A549 (cell line): ENCODE measurements at regions not wholly inside any gene's neighbourhood (a gene's known extent, or its start where the extent isn't known, plus 50 kb on each side); places are given as distances from the start of the nearest gene placed in this dataset.

Experiments used
- ATAC-seq, 2 experiments: fragments of 200-7000 bp in 1 of 2; fragments of >200 bp in 1 of 2; cut with Nextera tagmentation in 1 of 2; cut with Tn5 transposase in 1 of 2; 3 replicates each; pipeline versions ENCODE4 v1.8.0 to v1.9.1; 2018 to 2020; ENCODE audit warnings: mild to moderate bottlenecking in 1 of 2, moderate library complexity in 1 of 2
- CTCF ChIA-PET: fragments of 300-600 bp; sonication (Branson Sonifier 250); formaldehyde crosslinking; extraction: SDS; loops from one replicate; lab custom pipeline; 2021; ENCODE audit warnings: antibody characterized with exemption, inconsistent platforms; lab: Yijun Ruan, JAX
- POLR2A ChIA-PET: fragments of 350-600 bp; formaldehyde crosslinking; extraction: SDS; loops from one replicate; lab custom pipeline; 2021; ENCODE audit warnings: antibody characterized with exemption, inconsistent platforms; lab: Yijun Ruan, JAX
- DNase-seq, 2 experiments: peaks; one replicate each; pipeline versions ENCODE4 v3.0.0 to v3.0.0-alpha.2; 2011 to 2016; ENCODE audit warnings: low read depth in 1 of 2, low spot score in 1 of 2
- FAIRE-seq: peaks from 2 replicates; lab custom pipeline; 2011; peaks lifted over from hg19 to GRCh38; lab: Jason Lieb, UNC
- H3K27ac ChIP-seq, 2 experiments: fragments of >200 bp; sonication (Bioruptor Twin); formaldehyde crosslinking; 3 replicates each; pipeline ENCODE4 v1.5.1; 2016 to 2017
- H3K4me1 ChIP-seq: fragments of >200 bp; sonication (Bioruptor Twin); formaldehyde crosslinking; 3 replicates; pipeline ENCODE4 v1.6.1; 2016
- H3K4me2 ChIP-seq: fragments of >200 bp; sonication (Bioruptor Twin); formaldehyde crosslinking; 3 replicates; pipeline ENCODE4 v1.6.1; 2016
- H3K4me3 ChIP-seq: fragments of >200 bp; sonication (Bioruptor Twin); formaldehyde crosslinking; 3 replicates; pipeline ENCODE4 v1.5.1; 2016
- H3K9me3 ChIP-seq: fragments of >200 bp; sonication (Bioruptor Twin); formaldehyde crosslinking; 3 replicates; pipeline ENCODE4 v1.6.1; 2016
- ATOH8 ChIP-seq: fragments of 250-450 bp; sonication (Bioruptor Pico); IDR thresholded peaks from 2 replicates; pipeline ENCODE4 v1.5.0; 2020; ENCODE audit warnings: low read depth, mild to moderate bottlenecking, moderate library complexity
- BHLHE40 ChIP-seq: IDR thresholded peaks from 2 replicates; pipeline ENCODE4 v1.6.1; 2012; ENCODE audit warnings: low read depth, low read length, inconsistent platforms
- CBX2 ChIP-seq: fragments of 200-600 bp; sonication (generic); IDR thresholded peaks from 2 replicates; pipeline ENCODE4 v1.6.1; 2016; ENCODE audit warnings: low read depth, mild to moderate bottlenecking, borderline replicate concordance
- CBX8 ChIP-seq: fragments of 200-600 bp; sonication (generic); IDR thresholded peaks from 2 replicates; pipeline ENCODE4 v1.6.1; 2016
- CTCF ChIP-seq: fragments of >200 bp; sonication (Bioruptor Twin); formaldehyde crosslinking; IDR thresholded peaks from 3 replicates; pipeline ENCODE4 v1.5.1; 2016
- EHMT2 ChIP-seq: fragments of 200-600 bp; sonication (generic); IDR thresholded peaks from 2 replicates; pipeline ENCODE4 v1.6.1; 2016; ENCODE audit warnings: antibody characterized with exemption, low read depth, mild to moderate bottlenecking, moderate library complexity
- FOSB ChIP-seq: fragments of 250-450 bp; sonication (Bioruptor Pico); IDR thresholded peaks from 2 replicates; pipeline ENCODE4 v1.5.0; 2020; ENCODE audit warnings: mild to moderate bottlenecking, moderate library complexity
- FOXS1 ChIP-seq: fragments of 250-450 bp; sonication (Bioruptor Pico); IDR thresholded peaks from 2 replicates; pipeline ENCODE4 v1.5.0; 2020; ENCODE audit warnings: mild to moderate bottlenecking, moderate library complexity
- GATA3 ChIP-seq: IDR thresholded peaks from 2 replicates; pipeline ENCODE4 v1.6.1; 2012; ENCODE audit warnings: borderline replicate concordance
- HOXA7 ChIP-seq: fragments of 250-450 bp; sonication (Bioruptor Pico); IDR thresholded peaks from 2 replicates; pipeline ENCODE4 v1.5.0; 2020; ENCODE audit warnings: mild to moderate bottlenecking, moderate library complexity
- NPAS2 ChIP-seq: fragments of 250-450 bp; sonication (Bioruptor Pico); IDR thresholded peaks from 2 replicates; pipeline ENCODE4 v1.8.0; 2022; ENCODE audit warnings: mild to moderate bottlenecking, moderate library complexity, borderline replicate concordance
- PHF8 ChIP-seq: fragments of 200-600 bp; sonication (generic); IDR thresholded peaks from 2 replicates; pipeline ENCODE4 v1.6.1; 2016; ENCODE audit warnings: low read depth, mild to moderate bottlenecking, antibody characterized with exemption, moderate library complexity, borderline replicate concordance
- RAD21 ChIP-seq, 2 experiments: fragments of >200 bp in 1 of 2; sonication (Bioruptor Twin) in 1 of 2; formaldehyde crosslinking in 1 of 2; IDR thresholded peaks in 1 of 2; conservative IDR thresholded peaks in 1 of 2; 2 replicates in 1 of 2; 3 replicates in 1 of 2; pipeline ENCODE4 v1.6.1; 2012 to 2018; ENCODE audit warnings: inconsistent platforms in 1 of 2
- RARB ChIP-seq: fragments of 250-450 bp; sonication (Bioruptor Pico); IDR thresholded peaks from 2 replicates; pipeline ENCODE4 v1.8.0; 2021; ENCODE audit warnings: mild to moderate bottlenecking, moderate library complexity
- RFX5 ChIP-seq: fragments of 450-650 bp; IDR thresholded peaks from 2 replicates; pipeline ENCODE4 v1.7.1; 2014; ENCODE audit warnings: antibody characterized with exemption, mild to moderate bottlenecking, moderate library complexity
- SMC3 ChIP-seq: fragments of >200 bp; sonication (Bioruptor Twin); formaldehyde crosslinking; IDR thresholded peaks from 3 replicates; pipeline ENCODE4 v1.6.1; 2018; ENCODE audit warnings: inconsistent platforms
- SREBF2 ChIP-seq: fragments of 450-650 bp; IDR thresholded peaks from 2 replicates; pipeline ENCODE4 v1.6.1; 2014; ENCODE audit warnings: mild to moderate bottlenecking, moderate library complexity
- ZFP36 ChIP-seq: fragments of 450-650 bp; IDR thresholded peaks from 2 replicates; pipeline ENCODE4 v1.6.1; 2014; ENCODE audit warnings: borderline replicate concordance; ENCODE audit not compliant: partially characterized antibody
- WGBS: methylation state at CpG from one replicate; pipeline ENCODE4 v1.1.6; 2017; ENCODE audit errors: missing lambda C conversion rate; 5-methylcytosine and 5-hydroxymethylcytosine counted together

- H3K4me1 ChIP-seq = no peaks in the 10 kb centered on the region
- no peak for FAIRE-seq
- no peaks in the 10 kb centered on the region for H3K9me3 ChIP-seq
- ChIA-PET CTCF (no interaction called here), POLR2A (no interaction called here)
- H3K27ac ChIP-seq = no peak overlapping the region
- no peak overlapping the region for H3K4me3 ChIP-seq
- TF ChIP-seq ATOH8 (CRISPR knock-in tag) (no peak), FOSB (CRISPR knock-in tag) (no peak), HOXA7 (no peak), CTCF (no peak), RARB (no peak), ZFP36 (no peak)
- peak in 1 of 2 experiments; percentile 1 for DNase-seq
- WGBS = 39% methylated on average over 5 of the region's 5 CpGs
- ATAC-seq = no peak
- no peak overlapping the region for H3K4me2 ChIP-seq
These were observed 212.4 kb upstream of the SESN3 start for GRCh38 chr11:95443386-95443785.

GRCh38 chr11:95442531-95443050 lies 211.6 kb upstream of the SESN3 start:
- ChIA-PET POLR2A (no interaction called here), CTCF (no interaction called here)
- FAIRE-seq (no peak), ATAC-seq (no peak), DNase-seq (no peak)
- Histone ChIP-seq H3K4me3 (no peak overlapping the region), H3K27ac (no peak overlapping the region), H3K4me1 (no peaks in the 10 kb centered on the region), H3K4me2 (no peak overlapping the region), H3K9me3 (no peaks in the 10 kb centered on the region)
- 45% methylated on average over 3 of the region's 3 CpGs for WGBS
- TF ChIP-seq SMC3 = no peak
- no peak for TF ChIP-seq BHLHE40
- TF ChIP-seq RFX5 = no peak
- no peak for TF ChIP-seq CBX8
- TF ChIP-seq FOXS1 (CRISPR knock-in tag) = no peak
- TF ChIP-seq NPAS2 (CRISPR knock-in tag) = no peak

GRCh38 chr11:95435628-95436353 lies 204.8 kb upstream of the SESN3 start:
- Histone ChIP-seq H3K27ac (no peak overlapping the region), H3K4me1 (no peaks in the 10 kb centered on the region), H3K4me2 (no peak overlapping the region), H3K4me3 (no peak overlapping the region), H3K9me3 (no peaks in the 10 kb centered on the region)
- 76% methylated on average over 6 of the region's 9 CpGs for WGBS
- ATAC-seq (no peak), FAIRE-seq (no peak), DNase-seq (no peak)
- no peak for TF ChIP-seq RAD21 (conservative IDR thresholded peaks at IDR 0.05 in 1 of 2, IDR thresholded peaks at IDR 0.05 in 1 of 2)
- TF ChIP-seq EHMT2 = no peak
- TF ChIP-seq CBX2 = no peak
- no peak for TF ChIP-seq PHF8
- ChIA-PET CTCF (no interaction called here), POLR2A (no interaction called here)

GRCh38 chr11:95435192-95435591 lies 204.2 kb upstream of the SESN3 start:
- Histone ChIP-seq H3K27ac (no peak overlapping the region), H3K4me1 (no peaks in the 10 kb centered on the region), H3K9me3 (no peaks in the 10 kb centered on the region), H3K4me3 (no peak overlapping the region), H3K4me2 (no peak overlapping the region)
- ChIA-PET POLR2A (no interaction called here), CTCF (no interaction called here)
- ATAC-seq = no peak
- DNase-seq = no peak
- WGBS = 38% methylated on average over 3 of the region's 3 CpGs
- no peak for TF ChIP-seq GATA3
- no peak for TF ChIP-seq SREBF2
- no peak for FAIRE-seq
